ENCODE measurements at regions not wholly inside any gene's neighbourhood (a gene's known extent, or its start where the extent isn't known, plus 50 kb on each side); places are given as distances from the start of the nearest gene placed in this dataset.
"Not testable (repeated sequence)": the region's sequence is repeated elsewhere in the genome, so short reads cannot be mapped to it uniquely, and the experiment has no call there.

DNA sequence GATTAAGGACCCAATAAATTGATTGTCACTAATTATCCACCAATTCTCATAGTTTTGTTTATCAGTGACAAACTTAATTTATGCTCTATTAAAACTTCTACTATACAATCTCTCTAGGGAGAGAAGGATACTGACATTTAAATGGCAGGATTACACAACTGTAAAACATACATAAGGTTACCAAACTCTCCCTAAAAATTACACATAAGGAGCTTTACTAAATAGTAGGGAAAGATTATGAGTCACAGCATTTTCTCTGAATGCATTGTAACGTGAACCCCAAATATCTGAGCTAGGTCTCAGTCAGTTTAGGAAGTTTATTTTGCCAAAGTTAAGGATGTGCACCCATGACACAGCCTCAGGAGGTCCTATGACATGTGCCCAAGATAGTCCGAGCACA, 2140.6 kb downstream of the NCAM2 start:
- H3K4me1 ChIP-seq, result no peaks in the 10 kb centered on the region
- TF ChIP-seq, protein P1, sequence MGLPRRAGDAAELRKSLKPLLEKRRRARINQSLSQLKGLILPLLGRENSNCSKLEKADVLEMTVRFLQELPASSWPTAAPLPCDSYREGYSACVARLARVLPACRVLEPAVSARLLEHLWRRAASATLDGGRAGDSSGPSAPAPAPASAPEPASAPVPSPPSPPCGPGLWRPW (IDR thresholded peaks at IDR 0.05), result no peak
- no peak for TF ChIP-seq PHF8 (IDR thresholded peaks at IDR 0.05; ENCODE audit: borderline replicate concordance, low read depth)
- TF ChIP-seq ESRRA (IDR thresholded peaks at IDR 0.05; ENCODE audit: borderline replicate concordance, low read length), result no peak
- TF ChIP-seq, protein P2, sequence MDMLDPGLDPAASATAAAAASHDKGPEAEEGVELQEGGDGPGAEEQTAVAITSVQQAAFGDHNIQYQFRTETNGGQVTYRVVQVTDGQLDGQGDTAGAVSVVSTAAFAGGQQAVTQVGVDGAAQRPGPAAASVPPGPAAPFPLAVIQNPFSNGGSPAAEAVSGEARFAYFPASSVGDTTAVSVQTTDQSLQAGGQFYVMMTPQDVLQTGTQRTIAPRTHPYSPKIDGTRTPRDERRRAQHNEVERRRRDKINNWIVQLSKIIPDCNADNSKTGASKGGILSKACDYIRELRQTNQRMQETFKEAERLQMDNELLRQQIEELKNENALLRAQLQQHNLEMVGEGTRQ (IDR thresholded peaks at IDR 0.05), result no peak
- CTCF ChIA-PET, result no interaction called here
- FAIRE-seq, result no peak
- ATAC-seq, result no peak
- no peak for DNase-seq (ENCODE audit: low read depth in 1 of 2, low spot score in 1 of 2)
- POLR2A ChIA-PET, result no interaction called here
- H3K27ac ChIP-seq, result no peak overlapping the region
- H3K4me3 ChIP-seq, result no peak overlapping the region
- H3K9me3 ChIP-seq, result no peaks in the 10 kb centered on the region
- WGBS (ENCODE audit: missing lambda C conversion rate), result 0% methylated on average over 2 of the region's 2 CpGs
- no peak overlapping the region for H3K4me2 ChIP-seq

DNA sequence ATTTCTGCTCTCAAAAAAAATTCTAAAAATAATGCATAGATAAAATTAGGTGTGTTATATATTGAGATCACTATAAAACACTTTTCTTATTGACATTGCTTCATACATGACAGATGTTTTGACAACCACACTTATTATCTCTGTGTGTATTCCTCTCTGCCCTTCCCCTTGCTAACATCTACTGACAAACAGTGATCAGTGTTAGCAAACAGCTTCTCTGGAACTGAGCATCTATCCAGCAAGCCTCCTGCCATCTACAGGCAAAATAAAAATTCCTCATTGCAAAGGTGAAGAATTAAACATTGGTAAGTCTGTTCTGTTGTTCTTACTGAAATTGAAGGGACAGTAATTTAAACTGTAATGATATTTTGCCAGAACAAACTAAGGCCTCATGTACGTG, 2153.9 kb downstream of the NCAM2 start:
- 0% methylated on average over 1 of the region's 1 CpG for WGBS (ENCODE audit: missing lambda C conversion rate)
- ChIA-PET POLR2A (no interaction called here), CTCF (no interaction called here)
- FAIRE-seq (no peak), ATAC-seq (no peak), DNase-seq (ENCODE audit: low read depth in 1 of 2, low spot score in 1 of 2) (no peak)
- no peak overlapping the region for H3K4me3 ChIP-seq
- TF ChIP-seq ZFP36 (IDR thresholded peaks at IDR 0.05; ENCODE audit: borderline replicate concordance, partially characterized antibody) (no peak), NPAS2 (CRISPR knock-in tag; IDR thresholded peaks at IDR 0.05; ENCODE audit: borderline replicate concordance) (no peak), PHF8 (IDR thresholded peaks at IDR 0.05; ENCODE audit: borderline replicate concordance, low read depth) (no peak), SMC3 (IDR thresholded peaks at IDR 0.05) (no peak), KDM5A (IDR thresholded peaks at IDR 0.05) (no peak), EHF (CRISPR knock-in tag; IDR thresholded peaks at IDR 0.05) (no peak), KDM1A (IDR thresholded peaks at IDR 0.05; ENCODE audit: low read depth) (no peak), RNF2 (IDR thresholded peaks at IDR 0.05; ENCODE audit: borderline replicate concordance, low read depth) (no peak), GATA3 (IDR thresholded peaks at IDR 0.05; ENCODE audit: borderline replicate concordance) (no peak), RCOR1 (IDR thresholded peaks at IDR 0.05; ENCODE audit: low read depth, low read length) (no peak), TFCP2L1 (CRISPR knock-in tag; IDR thresholded peaks at IDR 0.05) (no peak), MAZ (IDR thresholded peaks at IDR 0.05; ENCODE audit: borderline replicate concordance, low read depth, low read length) (no peak)
- TF ChIP-seq, protein P2 (IDR thresholded peaks at IDR 0.05), result no peak
- no peak overlapping the region for H3K4me2 ChIP-seq
- H3K9me3 ChIP-seq, result no peaks in the 10 kb centered on the region
- H3K4me1 ChIP-seq, result no peaks in the 10 kb centered on the region
- H3K27ac ChIP-seq, result no peak overlapping the region

DNA sequence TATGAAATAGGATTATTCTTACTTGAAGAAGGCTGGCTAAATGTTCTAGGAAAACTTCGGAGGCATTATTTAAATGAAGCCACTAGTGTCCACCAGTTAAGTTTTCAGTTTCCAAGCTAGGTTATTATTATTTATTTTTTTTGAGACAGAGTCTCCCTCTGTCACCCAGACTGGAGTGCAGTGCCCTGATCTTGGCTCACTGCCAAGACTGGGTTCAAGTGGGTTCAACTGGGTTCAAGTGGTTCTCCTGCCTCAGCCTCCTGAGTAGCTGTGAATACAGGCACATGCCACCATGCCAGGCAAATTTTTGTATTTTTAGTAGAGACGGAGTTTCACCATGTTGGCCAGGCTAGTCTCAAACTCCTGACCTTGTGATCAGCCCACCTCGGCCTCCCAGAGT, 2155.6 kb downstream of the NCAM2 start:
- H3K9me3 ChIP-seq; ATAC-seq; DNase-seq (ENCODE audit: low read depth in 1 of 2, low spot score in 1 of 2); CTCF ChIA-PET; H3K4me1 ChIP-seq; POLR2A ChIA-PET; H3K4me2 ChIP-seq; H3K27ac ChIP-seq; H3K4me3 ChIP-seq; FAIRE-seq: not testable (repeated sequence)
- WGBS (ENCODE audit: missing lambda C conversion rate), result 0% methylated on average over 3 of the region's 3 CpGs

DNA sequence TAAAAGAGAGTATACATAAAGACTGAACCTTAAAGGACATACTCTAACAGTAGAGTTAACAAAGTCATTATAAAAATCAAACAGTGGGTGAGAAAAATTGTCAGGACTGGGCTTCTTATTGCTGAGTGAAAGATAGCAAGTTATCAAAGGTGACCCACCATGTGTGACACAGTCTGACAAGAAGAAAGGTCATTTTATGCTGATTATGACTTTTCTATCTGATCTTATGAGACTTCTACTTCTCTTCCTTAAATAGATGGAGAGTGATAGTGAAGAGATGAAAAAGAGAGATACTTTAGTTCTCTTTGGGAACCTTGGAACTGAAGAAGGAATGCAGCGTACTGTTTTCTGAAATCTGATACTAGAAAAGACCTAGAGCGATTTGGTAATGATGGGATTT, 2157.1 kb downstream of the NCAM2 start:
- WGBS (ENCODE audit: missing lambda C conversion rate), result 1% methylated on average over 2 of the region's 2 CpGs
- Histone ChIP-seq H3K4me3 (no peak overlapping the region), H3K4me2 (no peak overlapping the region), H3K27ac (no peak overlapping the region), H3K4me1 (no peaks in the 10 kb centered on the region), H3K9me3 (no peaks in the 10 kb centered on the region)
- TF ChIP-seq ZSCAN20 (CRISPR knock-in tag; IDR thresholded peaks at IDR 0.05) (no peak), HOXB5 (CRISPR knock-in tag; IDR thresholded peaks at IDR 0.05) (no peak), MAFK (IDR thresholded peaks at IDR 0.05; ENCODE audit: partially characterized antibody) (peak; percentile 55), ZFP36 (IDR thresholded peaks at IDR 0.05; ENCODE audit: borderline replicate concordance, partially characterized antibody) (no peak)
- DNase-seq (ENCODE audit: low read depth in 1 of 2, low spot score in 1 of 2), result no peak
- POLR2A ChIA-PET, result no interaction called here
- ATAC-seq, result no peak
- FAIRE-seq, result no peak
- CTCF ChIA-PET, result no interaction called here
